ENCODE measurements at regions not wholly inside any gene's neighbourhood (a gene's known extent, or its start where the extent isn't known, plus 50 kb on each side); places are given as distances from the start of the nearest gene placed in this dataset.

GRCh38 chr2:164242409-164242808, 378.9 kb downstream of the GRB14 start:
- no peak for TF ChIP-seq POLR2A (IDR thresholded peaks at IDR 0.05)
- no peak for TF ChIP-seq POLR2AphosphoS5 (IDR thresholded peaks at IDR 0.05)
